PFSK-1 (cell line): ENCODE measurements at regions not wholly inside any gene's neighbourhood (a gene's known extent, or its start where the extent isn't known, plus 50 kb on each side); places are given as distances from the start of the nearest gene placed in this dataset.

ENCODE experiments used
- POLR2AphosphoS5 ChIP-seq: IDR thresholded peaks from 2 replicates; pipeline ENCODE4 v1.6.1; 2012; ENCODE audit warnings: low read depth, mild to moderate bottlenecking, control low read depth, low read length, moderate library complexity
- SIN3A ChIP-seq: IDR thresholded peaks from 2 replicates; pipeline ENCODE4 v1.6.1; 2012; ENCODE audit warnings: mild to moderate bottlenecking, low read length, moderate library complexity, borderline replicate concordance; ENCODE audit not compliant: insufficient read depth
- TAF1 ChIP-seq: IDR thresholded peaks from 2 replicates; pipeline ENCODE4 v1.6.1; 2012; ENCODE audit warnings: low read length, control low read depth, borderline replicate concordance; ENCODE audit not compliant: insufficient read depth
- TF ChIP-seq, protein P1 (sequence below), 2 experiments: IDR thresholded peaks; 2 replicates each; pipeline versions ENCODE4 v1.6.1 to v1.8.0; 2011 to 2012; ENCODE audit warnings: low read depth in 2 of 2, low read length in 2 of 2, control low read depth in 1 of 2, inconsistent platforms in 1 of 2, mild to moderate bottlenecking in 1 of 2, moderate library complexity in 1 of 2; ENCODE audit not compliant: insufficient read depth in 1 of 2

DNA sequence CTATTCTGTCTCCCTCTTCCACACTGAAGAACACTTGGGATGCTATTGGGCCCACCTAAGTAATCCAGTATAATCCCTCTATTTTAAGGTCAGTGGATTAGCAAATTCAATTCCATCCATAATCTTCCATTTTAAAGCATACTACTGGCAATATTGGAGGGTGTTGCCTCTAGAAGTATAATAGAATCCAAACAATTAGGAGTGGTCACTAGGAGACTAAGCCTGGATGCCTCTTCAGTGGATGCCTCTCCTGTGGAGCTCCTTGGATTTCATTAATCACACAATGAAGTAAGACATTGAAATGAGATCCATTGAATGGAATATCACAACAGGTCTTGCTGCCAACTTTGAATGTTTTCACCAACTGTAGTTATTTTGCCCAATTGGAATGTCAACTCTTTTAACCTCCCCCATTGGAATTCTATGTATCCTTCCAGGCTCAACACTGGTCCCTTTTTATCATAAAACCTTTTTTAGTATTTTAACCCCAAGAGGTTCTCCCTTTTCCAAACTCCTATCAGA, 311.6 kb downstream of the PLK2 start:
- TF ChIP-seq, protein P1, sequence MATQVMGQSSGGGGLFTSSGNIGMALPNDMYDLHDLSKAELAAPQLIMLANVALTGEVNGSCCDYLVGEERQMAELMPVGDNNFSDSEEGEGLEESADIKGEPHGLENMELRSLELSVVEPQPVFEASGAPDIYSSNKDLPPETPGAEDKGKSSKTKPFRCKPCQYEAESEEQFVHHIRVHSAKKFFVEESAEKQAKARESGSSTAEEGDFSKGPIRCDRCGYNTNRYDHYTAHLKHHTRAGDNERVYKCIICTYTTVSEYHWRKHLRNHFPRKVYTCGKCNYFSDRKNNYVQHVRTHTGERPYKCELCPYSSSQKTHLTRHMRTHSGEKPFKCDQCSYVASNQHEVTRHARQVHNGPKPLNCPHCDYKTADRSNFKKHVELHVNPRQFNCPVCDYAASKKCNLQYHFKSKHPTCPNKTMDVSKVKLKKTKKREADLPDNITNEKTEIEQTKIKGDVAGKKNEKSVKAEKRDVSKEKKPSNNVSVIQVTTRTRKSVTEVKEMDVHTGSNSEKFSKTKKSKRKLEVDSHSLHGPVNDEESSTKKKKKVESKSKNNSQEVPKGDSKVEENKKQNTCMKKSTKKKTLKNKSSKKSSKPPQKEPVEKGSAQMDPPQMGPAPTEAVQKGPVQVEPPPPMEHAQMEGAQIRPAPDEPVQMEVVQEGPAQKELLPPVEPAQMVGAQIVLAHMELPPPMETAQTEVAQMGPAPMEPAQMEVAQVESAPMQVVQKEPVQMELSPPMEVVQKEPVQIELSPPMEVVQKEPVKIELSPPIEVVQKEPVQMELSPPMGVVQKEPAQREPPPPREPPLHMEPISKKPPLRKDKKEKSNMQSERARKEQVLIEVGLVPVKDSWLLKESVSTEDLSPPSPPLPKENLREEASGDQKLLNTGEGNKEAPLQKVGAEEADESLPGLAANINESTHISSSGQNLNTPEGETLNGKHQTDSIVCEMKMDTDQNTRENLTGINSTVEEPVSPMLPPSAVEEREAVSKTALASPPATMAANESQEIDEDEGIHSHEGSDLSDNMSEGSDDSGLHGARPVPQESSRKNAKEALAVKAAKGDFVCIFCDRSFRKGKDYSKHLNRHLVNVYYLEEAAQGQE (IDR thresholded peaks at IDR 0.05; ENCODE audit: insufficient read depth in 1 of 2, low read depth in 2 of 2, low read length in 2 of 2): no peak
- TF ChIP-seq POLR2AphosphoS5 (no peak), SIN3A (no peak), TAF1 (no peak)
